GM06990 (cell line): ENCODE measurements at regions not wholly inside any gene's neighbourhood (a gene's known extent, or its start where the extent isn't known, plus 50 kb on each side); places are given as distances from the start of the nearest gene placed in this dataset.

Experiments used
- DNase-seq: peaks from one replicate; pipeline ENCODE4 v3.0.0-alpha.2; 2011; ENCODE audit not compliant: insufficient read length; ENCODE audit errors: extremely low read depth
- H3K27me3 ChIP-seq: replicated peaks from 2 replicates; pipeline ENCODE4 v1.6.0; 2011; ENCODE audit warnings: low read length; ENCODE audit not compliant: control insufficient read depth, insufficient read depth
- H3K36me3 ChIP-seq: 2 replicates; pipeline ENCODE4 v1.5.1; 2011; ENCODE audit warnings: low read length; ENCODE audit not compliant: control insufficient read depth, insufficient read depth
- H3K4me3 ChIP-seq: replicated peaks from 2 replicates; pipeline ENCODE4 v1.5.1; 2011; ENCODE audit warnings: low read depth, mild to moderate bottlenecking, control low read depth, low read length
- CTCF ChIP-seq: IDR thresholded peaks from 2 replicates; pipeline ENCODE4 v1.5.1; 2011; ENCODE audit warnings: low read length, control low read depth, mild to moderate bottlenecking, inconsistent platforms; ENCODE audit not compliant: insufficient read depth, poor library complexity, severe bottlenecking

- H3K27me3 ChIP-seq: no peaks in the 10 kb centered on the region
- H3K36me3 ChIP-seq: no peaks in the 10 kb centered on the region
- no peak for DNase-seq
- TF ChIP-seq CTCF: no peak
- no peak overlapping the region for H3K4me3 ChIP-seq
These were observed 790.9 kb downstream of the TMEM182 start for GRCh38 chr2:103552775-103553174.

DNA sequence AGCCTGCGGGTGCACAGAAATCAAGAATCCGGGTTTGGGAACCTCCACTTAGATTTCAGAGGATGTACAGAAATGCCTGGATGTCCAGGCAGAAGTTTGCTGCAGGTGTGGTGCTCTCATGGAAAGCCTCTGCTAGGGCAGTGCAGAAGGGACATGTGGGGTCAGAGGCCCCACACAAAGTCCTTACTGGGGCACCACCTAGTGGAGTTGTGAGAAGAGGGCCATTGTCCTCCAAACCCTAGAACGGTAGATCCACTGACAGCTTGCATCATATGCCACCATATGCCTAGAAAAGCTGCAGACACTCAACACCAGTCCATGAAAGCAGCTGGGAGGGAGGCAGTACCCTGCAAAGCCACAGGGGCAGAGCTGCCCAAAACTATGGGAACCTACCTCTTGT lies 833.0 kb downstream of the TMEM182 start:
- no peak for DNase-seq
- H3K27me3 ChIP-seq: no peaks in the 10 kb centered on the region
- TF ChIP-seq CTCF: no peak
- no peaks in the 10 kb centered on the region for H3K36me3 ChIP-seq
- H3K4me3 ChIP-seq: no peak overlapping the region

- TF ChIP-seq CTCF: no peak
- no peak for DNase-seq
- Histone ChIP-seq H3K27me3 (no peaks in the 10 kb centered on the region), H3K36me3 (no peaks in the 10 kb centered on the region), H3K4me3 (no peak overlapping the region)
These were observed 843.4 kb downstream of the TMEM182 start for GRCh38 chr2:103605071-103605780.

DNA sequence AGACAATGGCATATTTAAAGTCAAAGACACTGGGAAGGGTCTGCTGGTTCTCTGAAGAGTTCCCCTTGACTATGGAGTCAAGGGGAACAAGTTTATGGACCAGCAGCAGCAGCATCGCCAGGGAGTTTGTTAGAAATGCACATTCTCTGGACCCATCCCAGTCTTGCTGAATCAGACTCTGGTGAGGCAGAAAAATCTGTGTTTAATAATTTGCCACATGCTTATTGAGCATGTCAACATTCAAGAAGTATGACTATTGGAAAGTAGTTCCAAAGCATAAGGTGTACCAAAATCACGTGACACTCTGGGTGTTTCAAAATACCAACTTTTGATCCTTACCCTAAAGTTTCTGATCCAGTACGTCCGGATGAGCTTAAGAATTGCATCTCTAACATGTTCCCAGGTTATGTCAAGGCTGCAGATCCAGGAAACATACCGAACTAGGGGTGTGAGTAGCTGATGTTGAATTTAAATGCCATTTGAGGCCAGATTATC lies 853.8 kb downstream of the TMEM182 start:
- Histone ChIP-seq H3K27me3 (no peaks in the 10 kb centered on the region), H3K4me3 (no peak overlapping the region), H3K36me3 (no peaks in the 10 kb centered on the region)
- TF ChIP-seq CTCF: no peak
- no peak for DNase-seq

GRCh38 chr2:103616891-103617290 lies 855.1 kb downstream of the TMEM182 start:
- no peak for TF ChIP-seq CTCF
- no peak overlapping the region for H3K4me3 ChIP-seq
- DNase-seq: no peak
- no peaks in the 10 kb centered on the region for H3K36me3 ChIP-seq
- H3K27me3 ChIP-seq: no peaks in the 10 kb centered on the region
